GM21447 (cell line): ENCODE measurements at regions not wholly inside any gene's neighbourhood (a gene's known extent, or its start where the extent isn't known, plus 50 kb on each side); places are given as distances from the start of the nearest gene placed in this dataset.
A peak's percentile ranks its signal among the peaks of the same experiment; 100 is the strongest.
"Not testable (repeated sequence)": the region's sequence is repeated elsewhere in the genome, so short reads cannot be mapped to it uniquely, and the experiment has no call there.

Experiments
- ATAC-seq: cut with Tn5 transposase; IDR thresholded peaks from one replicate; pipeline ENCODE4 v1.9.1; 2021; ENCODE audit not compliant: unreplicated experiment

DNA sequence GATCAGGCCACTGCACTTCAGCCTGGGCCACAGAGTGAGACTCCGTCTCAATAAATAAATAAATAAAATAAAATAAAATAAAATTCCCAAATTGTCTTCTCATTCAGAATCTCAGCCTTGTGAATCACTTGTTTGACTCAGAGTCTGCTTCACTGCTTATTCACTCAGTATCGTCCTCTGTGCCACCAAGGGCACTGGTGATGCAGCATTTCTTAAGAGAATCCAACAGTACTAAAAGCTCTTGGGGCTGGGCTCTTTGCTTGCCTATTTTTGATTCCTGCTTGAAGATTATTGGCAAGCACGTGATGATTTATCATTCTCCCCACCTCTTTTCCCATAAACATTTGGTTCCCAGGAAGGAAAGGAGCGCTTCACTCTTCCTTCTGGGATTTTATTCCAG is 54.8 kb upstream of the HMGB1 start:
- no peak for ATAC-seq

DNA sequence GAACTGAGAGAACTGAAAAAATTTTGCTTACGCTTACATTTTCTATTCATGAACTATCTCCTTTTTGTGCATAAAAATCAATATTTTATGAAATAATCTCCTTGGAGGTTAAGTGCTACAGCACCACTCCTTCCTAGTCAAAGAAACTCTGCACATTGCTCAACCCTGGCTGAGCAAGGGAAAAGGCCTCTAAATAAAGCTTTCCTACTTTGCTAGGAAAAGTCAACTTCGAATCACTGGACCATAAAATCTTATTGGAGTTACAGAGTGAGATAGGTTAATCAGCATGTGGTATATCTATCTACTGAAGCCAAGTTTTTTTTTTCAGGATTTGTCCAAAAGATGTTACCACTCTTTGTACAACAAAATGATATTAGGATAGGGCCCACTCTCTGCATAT is 57.5 kb upstream of the HMGB1 start:
- ATAC-seq = no peak

GRCh38 chr13:30523817-30524216 is 58.1 kb upstream of the HMGB1 start:
- not testable (repeated sequence) for ATAC-seq

DNA sequence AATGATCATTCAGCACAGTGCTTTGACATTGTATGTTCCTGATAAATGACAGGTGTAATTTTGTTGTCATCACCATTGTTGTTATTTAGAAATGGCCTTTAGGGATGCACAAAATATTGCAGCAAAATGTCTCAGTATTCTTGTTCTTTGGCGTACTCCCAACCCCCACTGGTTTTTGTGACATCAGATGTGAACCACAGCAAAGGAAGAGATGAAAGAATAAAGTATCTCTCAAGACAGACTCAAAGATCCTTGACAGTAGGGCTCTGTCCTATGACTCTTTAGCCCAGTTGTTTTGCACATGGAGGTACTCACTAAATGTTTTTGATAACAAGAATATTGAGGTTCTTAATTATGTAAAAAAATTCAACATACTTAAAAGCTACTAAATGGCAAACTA is 59.5 kb upstream of the HMGB1 start:
- ATAC-seq = not testable (repeated sequence)

DNA sequence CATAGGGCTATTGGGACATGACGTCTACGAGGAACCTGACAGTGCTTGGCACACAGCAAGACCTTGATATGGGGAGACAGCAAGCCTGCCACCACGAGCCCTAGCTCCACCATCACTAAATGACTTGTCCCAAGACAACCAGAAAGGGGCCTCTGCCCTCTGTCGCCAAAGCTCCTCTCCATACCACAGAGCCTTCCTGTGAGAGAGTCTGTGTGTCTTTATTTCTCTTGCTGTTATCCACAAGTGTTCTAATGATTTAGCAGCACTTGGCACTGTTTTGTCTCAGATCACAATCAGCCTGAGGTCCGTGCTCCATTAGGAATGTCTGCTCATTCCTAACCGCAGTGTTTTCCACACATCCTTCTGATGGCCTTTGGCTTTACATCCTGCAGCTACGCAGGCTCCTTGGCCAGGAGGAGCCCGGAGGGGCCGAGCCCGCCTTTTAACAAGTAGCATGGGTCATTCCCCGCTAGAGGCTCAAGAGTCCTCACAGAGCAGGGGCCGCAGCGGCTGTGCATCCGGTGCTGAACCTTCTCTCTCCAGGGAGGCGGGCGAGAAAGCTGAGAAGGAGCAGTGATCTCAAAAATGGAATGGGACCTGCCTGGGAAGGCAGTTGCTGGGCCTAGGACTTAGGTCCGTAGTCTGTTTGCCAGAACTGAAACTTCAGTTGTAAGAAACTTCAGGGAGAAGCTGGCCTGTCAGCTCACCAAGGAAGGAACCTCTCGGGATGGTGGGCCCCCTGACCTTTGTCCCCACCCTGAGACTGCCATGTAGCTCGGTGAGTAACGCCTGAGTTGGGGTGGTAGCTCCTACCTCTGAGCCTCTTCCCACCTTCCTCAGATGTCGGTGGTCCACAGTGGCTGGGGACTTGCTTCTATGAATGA is 61.1 kb upstream of the HMGB1 start:
- no peak for ATAC-seq

GRCh38 chr13:30529085-30529834 is 63.5 kb upstream of the HMGB1 start:
- ATAC-seq = peak; percentile 57

DNA sequence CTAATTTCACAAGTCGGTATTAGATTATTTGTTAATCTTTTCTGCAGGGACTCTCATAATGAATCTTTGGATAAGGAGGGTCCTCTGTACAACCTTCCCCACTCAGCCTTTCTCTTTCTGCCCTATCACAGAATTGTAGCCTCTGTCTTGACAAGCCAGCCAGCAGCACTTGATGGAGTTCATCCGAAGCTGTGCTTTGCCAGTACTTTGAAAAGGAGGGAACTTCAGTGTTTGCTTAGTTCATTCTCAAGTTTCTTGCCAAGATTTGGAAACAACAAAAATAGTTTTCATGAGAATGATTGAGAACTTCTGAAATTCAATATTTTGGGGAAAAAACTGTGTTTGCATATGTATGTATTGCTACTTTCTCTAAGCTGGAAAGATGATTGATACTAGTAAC is 69.3 kb upstream of the HMGB1 start:
- no peak for ATAC-seq

- no peak for ATAC-seq
Observed at GRCh38 chr13:30545320-30545719, 72.4 kb upstream of the USPL1 start.

- not testable (repeated sequence) for ATAC-seq
Observed at GRCh38 chr13:30548046-30548445, 69.7 kb upstream of the USPL1 start.

DNA sequence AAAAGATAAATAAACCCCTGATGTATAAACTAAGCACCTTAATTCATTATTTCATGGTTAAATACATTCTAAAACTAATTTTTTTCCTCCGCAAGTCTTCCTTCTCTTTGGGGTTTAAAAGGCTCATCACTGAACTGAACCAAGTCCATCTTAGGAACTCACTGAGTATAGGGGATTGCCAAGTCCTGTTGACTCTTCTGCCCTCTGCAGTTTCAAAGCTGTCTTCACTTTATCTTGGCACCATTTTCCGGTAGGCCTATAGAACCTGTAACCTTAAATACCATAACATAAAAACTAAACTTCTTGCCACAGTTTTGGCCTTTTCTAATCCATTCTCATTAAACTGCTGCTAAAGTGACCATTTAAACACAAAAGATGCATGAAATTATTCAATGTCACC is 66.5 kb upstream of the USPL1 start:
- no peak for ATAC-seq

DNA sequence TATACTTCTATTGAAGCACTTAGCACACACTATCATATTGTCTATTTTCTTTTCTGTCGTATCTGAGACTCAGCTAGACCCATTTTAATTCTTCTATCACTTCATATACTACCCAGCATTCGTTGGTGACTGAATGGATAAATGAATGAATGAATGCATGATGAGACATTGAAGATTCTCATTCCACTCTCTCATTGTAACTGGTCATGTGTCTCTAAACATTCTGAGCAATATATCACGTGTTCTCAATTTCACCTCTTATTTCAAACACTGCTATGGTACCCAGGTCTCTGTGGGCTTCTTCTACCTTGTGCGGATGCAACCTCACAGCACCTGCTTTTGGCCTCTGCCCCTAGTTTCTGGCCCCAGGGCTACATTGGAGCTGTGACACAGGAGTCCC is 65.2 kb upstream of the USPL1 start:
- ATAC-seq = no peak

DNA sequence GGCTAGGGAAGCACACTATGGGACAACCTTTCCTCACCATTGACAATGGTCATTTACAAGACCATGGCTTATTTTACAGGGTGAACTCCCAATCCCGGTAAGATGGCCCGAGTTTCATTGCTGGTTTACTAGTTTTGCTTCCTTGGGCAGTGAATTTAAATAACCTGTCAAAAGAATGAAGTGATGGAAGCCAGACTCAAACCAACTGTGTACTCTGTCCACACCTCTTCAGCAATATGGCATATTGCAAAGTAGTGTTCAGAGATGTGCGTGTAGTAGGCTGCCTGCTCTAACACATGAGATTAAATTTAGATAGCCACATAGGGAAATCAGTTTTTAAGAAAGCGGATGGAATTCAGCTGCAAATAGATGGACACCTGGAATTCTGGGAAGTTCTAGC is 58.4 kb upstream of the USPL1 start:
- no peak for ATAC-seq

GRCh38 chr13:30560212-30560611 is 57.5 kb upstream of the USPL1 start:
- ATAC-seq = no peak

DNA sequence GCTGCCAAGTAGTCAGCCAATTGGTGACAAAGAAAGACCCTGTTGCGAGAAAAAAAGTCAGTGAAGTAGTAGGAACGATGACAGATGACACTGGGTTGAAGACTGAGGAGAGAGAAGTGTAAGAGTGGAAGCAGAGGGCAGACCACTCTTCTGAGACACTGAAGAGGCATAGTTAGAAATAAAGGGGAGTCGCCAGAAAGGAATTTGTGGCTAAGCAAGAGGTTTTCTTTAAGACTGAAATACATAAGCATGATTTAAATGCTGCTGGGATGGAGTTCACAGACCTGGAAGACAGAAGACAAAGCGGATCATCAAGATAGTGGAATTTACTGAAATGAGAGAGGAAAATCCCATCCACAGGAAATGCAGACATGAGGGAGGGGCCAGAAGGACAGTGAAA is 56.2 kb upstream of the USPL1 start:
- ATAC-seq = no peak

DNA sequence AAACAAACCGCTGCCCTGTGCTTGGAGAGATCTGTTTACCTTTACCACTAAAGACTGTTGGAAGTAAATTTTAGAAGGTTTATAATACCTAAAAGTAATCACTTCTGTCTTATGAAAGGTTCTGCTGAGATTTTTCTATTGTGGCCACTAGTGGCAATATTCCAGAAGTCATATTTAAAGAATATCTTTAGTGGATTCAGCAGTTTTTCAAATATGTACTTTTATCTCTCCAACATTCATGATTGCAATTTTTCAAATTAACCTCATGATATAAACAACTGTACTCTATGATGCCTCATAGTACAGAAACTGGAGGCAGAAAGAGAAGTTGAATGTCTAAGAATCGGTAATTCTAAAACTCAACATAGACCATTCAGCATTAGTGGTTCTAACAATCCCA is 53.2 kb upstream of the USPL1 start:
- no peak for ATAC-seq

DNA sequence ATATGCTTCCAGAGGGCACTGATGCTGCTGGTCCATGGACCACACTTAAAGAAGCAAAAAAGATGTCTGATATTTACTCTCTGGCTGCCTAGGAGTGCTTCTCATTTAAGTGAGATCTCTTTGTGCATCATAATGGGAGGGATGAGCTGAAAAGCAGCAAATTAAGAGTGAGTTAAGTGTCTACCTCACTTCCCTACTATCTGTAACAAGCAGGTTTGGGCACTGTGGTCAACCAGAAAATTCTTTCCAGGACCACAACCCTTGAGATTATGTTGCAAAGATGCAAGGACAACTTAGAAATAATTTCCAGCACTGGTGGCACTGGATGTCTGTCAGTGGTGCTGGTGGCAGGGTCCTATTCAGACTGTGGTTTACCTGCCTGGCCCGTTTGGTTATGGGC is 52.1 kb upstream of the USPL1 start:
- ATAC-seq = no peak

- ATAC-seq = peak; percentile 51
Observed at GRCh38 chr13:30567072-30567471, 50.6 kb upstream of the USPL1 start.
